Uterus (tissue), 2 donors: ENCODE measurements at regions not wholly inside any gene's neighbourhood (a gene's known extent, or its start where the extent isn't known, plus 50 kb on each side); places are given as distances from the start of the nearest gene placed in this dataset.

Experiments used
- CTCF ChIP-seq, 4 experiments: fragments of 200-600 bp in 2 of 4; fragments of 450-650 bp in 2 of 4; sonication (generic) in 2 of 4; IDR thresholded peaks; one replicate each; pipeline ENCODE4 v1.5.1; 2016 to 2019; ENCODE audit warnings: antibody characterized with exemption in 4 of 4, mild to moderate bottlenecking in 2 of 4, moderate library complexity in 1 of 4
- POLR2A ChIP-seq, 2 donors: fragments of 450-650 bp; IDR thresholded peaks; one replicate each; pipeline ENCODE4 v1.6.1; 2016; ENCODE audit warnings: antibody characterized with exemption in 2 of 2, mild to moderate bottlenecking in 1 of 2, moderate library complexity in 1 of 2

- TF ChIP-seq CTCF (IDR thresholded peaks at IDR 0.05) (no peak), POLR2A (IDR thresholded peaks at IDR 0.05) (no peak)
Measured at GRCh38 chr18:69175681-69176080, 225.0 kb upstream of the DOK6 start.
